ENCODE measurements at regions not wholly inside any gene's neighbourhood (a gene's known extent, or its start where the extent isn't known, plus 50 kb on each side); places are given as distances from the start of the nearest gene placed in this dataset.

DNA sequence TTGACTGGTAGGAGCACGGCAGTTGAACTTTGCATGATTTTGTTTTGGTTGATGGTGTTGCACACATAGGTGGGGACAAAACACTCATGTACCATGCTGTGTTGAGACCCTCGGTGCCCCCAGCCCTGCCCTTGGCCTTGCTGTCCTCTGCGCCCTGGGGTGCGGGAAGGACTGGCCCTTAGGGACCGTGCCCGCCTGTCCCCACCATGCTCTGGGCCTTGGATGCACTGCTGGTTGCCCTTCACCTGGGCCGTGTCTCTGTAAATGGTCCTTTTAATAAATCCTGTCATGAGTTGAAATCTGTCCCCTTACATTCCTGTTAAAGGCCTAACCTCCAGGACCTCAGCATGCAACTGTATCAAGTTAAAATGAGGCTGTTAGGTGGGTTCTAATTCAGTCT lies 102.3 kb upstream of the ANO1 start:
- DNase-seq = no peak

DNA sequence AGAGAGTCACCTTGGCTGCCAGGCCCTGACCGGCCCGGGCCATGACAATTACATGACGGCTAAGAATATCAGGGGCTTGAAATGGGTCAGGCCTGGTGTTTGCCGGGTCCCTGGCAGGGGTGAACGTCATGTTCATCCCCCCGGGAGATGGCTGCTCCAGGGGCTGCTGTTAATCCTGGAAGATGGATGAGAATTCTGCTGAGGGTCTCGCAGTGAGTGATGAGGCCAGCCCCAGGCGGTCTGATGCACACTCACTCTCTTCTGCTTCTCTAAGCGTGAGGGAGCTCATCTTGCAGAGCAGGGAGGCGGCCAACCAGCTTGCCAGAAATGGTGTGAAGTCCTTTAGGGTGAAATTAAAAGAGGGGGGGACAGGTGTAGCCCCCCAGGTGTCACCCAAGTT lies 101.3 kb upstream of the ANO1 start:
- no peak for DNase-seq

DNA sequence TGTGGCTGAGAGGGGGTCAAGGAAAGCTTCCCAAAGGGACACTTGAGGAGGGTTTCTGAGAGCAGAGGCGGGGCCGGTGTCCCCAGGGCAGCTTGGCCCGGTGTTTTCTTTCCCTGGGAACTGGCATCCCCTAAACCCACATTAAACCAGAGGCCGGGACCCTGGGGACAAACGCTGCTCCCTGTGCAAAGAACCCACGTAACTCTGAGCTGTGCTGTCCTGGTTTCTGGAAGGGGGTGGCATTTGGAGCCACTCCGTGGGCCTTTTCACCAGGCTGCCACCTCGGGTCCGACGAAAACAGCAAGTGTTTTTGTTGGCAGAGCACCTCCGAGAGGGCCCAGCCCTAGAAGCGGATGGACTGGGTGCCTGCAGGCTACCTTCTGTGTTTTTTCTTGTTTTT lies 100.2 kb upstream of the ANO1 start:
- DNase-seq = no peak

DNA sequence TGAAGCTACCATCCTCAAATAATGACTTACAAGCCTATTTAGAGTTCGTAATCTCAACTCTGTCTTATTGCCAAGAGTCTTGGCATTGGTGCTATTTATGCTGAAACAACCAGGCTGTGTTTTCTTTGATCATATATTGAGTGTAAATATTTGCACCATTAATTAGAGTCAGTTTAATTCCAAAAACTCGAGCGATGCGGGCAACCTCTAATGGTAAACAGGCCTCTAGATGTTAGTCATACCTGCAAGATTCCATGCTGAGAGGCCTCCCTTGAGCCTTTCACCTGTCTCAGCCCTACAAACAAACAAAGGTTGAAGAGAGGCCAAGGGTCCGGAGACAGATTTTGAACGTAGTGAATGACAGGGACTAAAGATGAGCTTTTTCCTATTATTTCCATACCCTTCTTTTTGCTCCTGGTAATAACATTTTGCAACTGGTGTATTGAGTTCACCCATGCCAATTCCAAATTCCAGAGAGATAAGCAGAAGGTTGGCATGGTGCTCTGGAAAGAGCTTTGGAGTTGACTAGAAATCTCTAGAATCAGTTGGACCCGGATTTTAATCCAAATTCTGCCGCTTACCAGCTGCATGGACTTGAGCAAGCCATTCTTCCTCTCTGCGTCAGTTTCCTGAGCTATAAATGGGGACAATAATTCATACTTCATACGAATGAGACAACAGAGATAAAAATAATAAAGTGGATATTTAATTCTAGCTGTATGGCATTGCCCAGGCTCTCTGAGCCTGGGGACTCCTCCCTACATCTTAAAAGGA lies 99.1 kb upstream of the ANO1 start:
- no peak for DNase-seq

DNA sequence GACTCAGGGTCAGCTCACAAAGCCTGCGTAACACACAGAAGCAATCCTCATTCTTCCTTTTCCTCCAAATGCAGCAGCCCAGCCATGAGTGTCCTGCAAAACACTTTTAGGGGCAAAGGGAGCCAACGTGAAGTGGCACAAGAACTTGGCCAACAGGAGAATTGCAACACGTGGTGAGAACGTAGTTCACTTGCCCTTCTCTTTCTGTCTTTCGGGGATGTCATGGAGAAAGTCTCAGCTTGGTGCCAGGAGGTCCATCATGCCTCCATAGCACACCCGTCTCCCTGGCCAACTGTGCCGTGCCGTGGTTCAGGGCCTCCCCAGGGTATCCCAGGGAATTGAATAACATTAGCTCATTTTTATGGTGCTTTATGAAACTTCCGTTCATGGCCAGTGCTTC lies 98.5 kb upstream of the ANO1 start:
- DNase-seq = no peak

DNA sequence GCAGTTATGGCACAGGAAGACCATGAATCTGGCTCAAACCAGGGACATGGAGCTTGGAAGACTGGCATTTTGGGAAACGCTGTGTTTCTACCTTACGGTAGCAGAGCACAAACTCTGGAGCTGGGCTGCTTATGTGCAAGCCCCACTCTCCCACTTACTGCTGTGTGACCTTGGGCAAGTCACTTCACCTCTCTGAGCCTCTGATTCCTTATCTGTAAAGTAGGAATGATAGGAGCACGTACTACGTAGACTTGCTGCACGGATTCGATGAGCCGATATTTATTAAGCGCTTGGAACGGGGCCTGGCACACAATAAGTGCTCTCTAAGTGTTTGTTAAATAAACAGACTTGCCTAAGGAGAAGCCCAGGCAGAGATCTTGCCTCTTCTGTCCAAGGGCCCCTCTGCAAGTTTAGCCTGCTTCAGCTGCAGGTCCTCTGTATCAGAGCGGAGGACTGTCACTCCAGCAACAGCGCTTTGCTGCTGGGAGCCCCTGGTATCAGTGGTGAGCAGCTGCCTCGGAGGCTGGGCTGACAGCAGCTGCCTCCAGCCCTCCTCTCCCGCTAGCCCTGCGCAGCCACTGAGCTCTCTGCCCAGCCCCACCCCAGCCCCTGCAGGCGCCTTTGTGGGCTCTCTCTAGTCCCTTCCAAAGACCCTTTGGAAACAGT lies 96.9 kb upstream of the ANO1 start:
- no peak for DNase-seq

DNA sequence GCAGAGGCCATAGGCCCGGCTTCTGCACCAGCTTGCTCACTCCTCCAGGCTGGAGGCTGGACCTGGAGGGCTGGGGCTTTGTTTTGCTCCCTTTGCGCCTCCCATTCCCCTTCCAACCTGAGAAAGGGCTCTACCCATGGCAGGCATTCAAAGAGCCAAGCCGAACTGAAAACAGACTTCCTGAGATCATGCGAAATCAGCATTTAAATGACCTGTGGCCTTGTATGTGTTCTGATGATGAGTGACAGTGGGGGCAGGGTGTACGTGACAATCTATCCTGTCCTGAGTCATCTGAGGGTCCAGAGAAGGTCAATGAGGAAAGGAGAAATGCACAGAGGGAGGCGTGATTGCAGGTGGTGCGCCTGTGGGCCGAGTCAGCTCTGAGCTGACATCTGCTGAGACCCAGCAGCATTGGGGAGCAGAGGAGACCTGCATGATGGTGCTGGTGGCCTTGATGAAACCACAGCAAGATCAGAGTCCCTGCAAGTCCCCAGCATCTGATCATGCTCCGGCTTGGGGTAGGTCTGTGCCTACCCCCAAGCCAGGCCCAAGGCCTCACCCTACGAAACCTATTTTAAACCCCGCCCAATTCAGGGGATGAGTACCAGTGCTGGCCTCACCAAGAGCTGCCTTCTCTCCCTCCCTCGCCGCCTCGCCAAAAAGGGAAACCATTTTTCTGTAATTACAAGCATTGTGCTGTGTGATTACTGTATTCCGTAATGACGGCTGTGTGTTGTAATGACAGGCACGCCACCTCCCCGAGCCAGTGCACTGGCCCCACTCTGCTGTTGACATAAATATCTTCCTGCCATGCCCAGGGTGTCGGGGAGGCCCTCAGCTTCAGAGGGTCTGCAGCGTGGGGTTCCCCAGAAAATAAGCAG lies 95.2 kb upstream of the ANO1 start:
- DNase-seq = no peak

DNA sequence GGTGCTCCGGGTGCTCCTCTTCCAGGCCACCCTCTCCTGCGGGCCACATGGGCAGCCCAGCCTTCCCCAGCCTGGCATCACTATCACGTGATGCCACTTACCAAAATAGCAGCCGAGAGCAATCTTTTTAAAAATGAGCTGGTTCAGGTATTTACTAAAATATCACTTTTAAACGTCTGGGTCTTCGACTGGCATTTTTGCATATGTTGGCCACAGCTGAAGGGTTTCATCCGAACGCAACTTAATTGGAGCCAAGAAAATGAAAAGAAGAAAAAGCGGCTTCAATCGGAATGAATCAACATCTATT lies 94.6 kb upstream of the ANO1 start:
- no peak for DNase-seq

DNA sequence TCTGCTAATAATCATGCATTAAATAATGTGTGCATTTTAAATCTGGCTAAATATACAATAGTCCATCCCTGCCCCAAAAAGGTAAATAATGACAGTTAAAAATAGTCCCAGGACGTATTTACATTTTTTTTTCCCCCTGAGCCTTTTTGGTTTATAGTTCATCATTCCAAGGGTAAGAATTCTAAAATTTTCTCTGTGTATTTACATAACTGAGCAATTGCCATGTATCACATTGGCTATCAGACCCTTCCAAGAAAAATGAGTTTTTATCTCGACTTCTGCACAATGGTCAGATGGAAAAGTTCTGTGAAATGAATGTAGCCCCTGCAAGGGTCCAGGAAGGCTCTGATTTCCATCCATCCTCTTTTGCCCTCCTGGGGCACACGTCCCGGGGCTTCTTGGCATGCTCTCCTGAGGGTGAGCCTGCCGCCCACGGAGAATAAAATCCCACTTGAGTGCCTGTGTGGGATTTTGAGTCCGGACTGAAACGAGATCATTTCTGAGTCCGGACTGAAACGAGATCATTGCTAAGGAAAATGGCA lies 94.1 kb upstream of the ANO1 start:
- no peak for DNase-seq

DNA sequence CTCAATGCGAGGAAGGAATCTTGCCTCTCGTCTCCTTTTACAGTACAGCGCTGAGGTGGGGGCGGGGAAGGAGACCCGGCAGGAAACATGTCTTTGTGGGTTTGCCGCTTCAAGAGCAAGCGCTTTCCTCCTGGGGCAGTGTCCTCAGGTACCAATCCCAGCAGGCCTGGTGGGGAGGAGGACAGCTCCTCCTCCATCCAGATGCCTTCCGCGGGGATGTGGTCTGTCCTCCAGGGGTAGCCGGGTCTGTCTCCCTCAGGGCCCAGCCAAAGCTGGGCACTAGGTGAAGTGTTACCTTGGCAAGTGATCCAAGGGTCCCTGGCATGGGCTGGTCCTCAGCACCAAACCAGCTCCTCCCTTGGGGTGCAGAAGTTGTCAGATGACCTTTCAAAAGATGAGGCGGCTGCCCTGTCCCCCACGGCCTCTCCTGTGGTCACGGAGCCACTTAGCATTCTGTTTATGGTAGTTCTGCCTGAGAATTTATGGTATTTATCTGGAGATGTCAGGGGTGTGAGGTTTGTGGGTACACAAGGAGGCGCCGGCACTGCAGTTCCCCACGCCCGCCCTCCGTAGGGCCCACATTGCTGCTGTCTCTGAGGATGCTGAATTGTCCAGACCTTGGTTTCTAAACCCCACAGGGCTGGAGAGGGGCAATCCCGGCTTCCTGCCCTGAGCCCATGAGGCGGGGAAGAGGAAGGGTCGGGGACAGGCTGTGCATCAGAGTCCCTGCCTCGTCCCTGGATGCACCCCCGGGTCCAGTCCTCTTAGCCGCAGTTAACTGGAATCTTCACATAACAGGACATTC lies 93.5 kb upstream of the ANO1 start:
- no peak for DNase-seq

DNA sequence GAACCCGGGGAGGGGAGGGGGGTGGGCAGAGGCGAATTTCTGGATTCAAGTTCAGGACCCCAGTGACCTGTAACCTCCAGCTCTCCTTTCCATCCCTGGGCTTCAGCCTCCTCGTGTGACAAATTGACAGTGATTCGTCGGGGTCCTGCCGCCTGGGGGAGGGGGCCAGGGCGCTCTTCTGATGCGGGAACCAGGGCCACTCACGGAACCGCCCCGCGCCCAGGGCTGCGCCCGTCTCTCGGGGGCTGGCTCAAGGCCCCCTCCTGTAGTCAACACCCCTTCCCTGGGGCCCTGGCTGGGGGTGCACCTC lies 92.8 kb upstream of the ANO1 start:
- no peak for DNase-seq

DNA sequence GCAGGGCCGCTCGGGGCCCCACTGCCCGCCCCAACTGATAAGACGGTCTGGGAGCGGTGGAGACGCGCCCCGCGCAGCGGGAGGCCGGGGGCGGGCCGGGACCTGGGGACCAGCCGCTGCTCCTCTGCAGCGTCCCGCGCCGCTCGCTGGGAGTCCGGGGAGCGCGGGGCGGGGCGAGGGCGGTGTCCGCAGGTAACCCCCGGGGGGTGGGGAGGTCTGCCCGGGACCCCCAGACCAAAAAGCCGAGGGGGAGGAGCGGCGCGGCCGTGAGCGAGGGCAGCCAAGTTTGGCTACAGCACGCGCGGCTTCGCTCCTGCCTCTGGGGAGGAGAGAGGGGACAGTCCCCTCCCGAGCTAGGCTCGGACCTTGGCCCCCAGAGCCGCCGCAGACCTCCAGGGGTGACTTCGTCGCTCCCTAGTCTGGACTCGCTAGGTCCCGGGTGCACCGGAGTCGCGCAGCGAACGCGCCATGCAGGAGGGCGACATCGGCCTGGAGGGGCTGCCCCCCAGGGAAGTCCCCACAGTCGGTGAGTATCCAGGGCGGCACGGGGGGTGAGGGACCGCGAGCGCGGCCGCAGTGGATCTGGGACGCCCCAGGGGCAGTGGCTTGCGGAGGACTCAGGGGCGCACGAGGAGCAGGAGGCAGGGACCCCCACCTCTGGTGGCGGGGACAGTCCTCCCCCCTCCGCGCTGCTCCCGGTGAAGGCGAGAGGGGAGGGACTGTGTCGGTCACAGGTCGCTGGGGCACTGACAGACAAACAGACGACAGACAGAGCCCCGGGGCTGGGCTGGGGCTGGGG lies 92.3 kb upstream of the ANO1 start:
- no peak for DNase-seq

DNA sequence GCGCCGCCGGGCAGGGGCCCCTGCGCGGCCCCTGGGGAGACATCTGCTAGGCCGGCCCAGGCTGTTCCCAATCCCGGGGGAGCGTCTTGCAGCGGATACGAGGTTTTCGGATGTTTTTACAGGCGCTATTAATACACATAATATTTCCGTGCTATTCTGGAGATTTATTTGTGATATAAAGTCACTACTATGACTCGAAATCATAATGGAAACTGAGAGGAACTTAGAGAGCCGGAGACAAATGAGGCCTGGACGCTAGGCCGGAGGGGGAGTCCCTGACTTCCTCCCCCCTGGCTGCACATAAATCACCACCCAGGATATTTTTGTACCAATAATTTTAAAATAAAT lies 91.7 kb upstream of the ANO1 start:
- no peak for DNase-seq

DNA sequence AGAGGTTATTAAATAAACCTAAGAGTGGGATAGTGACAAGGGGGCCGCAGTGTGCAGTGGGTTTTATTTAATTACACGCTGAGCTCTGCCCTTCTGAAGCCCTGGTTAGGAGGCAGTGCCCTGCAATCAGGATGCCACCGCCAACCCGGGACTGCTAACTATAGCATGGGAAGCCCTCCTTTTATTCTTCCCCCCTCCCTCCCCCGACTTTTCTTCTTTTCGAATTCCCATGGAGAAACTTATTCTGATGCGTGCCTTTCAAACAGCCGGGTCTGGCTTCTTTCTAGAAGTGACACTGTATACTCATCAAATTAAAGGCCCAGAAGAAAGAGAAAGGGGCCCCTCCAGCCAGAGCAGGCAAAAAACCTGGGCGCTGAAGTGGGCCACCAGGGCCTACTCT lies 91.3 kb upstream of the ANO1 start:
- DNase-seq = no peak

DNA sequence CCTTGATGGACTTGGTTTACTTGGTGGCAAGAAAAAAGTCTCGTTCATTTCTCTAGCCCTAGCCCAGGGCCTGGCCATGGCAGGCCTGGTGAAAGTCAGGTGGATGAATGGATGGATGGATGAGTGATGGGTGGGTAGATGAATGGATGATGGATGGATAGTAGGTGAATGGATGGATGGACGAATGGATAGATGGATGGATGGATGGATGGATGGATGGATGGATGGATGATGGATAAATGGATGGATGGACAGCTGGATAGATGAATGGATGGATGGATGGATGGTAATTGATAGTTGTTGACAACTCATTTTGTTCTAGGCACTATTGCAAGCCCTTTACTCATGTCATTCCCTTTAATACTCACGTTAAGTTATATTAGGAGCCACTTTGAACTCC lies 86.1 kb upstream of the ANO1 start:
- no peak for DNase-seq

DNA sequence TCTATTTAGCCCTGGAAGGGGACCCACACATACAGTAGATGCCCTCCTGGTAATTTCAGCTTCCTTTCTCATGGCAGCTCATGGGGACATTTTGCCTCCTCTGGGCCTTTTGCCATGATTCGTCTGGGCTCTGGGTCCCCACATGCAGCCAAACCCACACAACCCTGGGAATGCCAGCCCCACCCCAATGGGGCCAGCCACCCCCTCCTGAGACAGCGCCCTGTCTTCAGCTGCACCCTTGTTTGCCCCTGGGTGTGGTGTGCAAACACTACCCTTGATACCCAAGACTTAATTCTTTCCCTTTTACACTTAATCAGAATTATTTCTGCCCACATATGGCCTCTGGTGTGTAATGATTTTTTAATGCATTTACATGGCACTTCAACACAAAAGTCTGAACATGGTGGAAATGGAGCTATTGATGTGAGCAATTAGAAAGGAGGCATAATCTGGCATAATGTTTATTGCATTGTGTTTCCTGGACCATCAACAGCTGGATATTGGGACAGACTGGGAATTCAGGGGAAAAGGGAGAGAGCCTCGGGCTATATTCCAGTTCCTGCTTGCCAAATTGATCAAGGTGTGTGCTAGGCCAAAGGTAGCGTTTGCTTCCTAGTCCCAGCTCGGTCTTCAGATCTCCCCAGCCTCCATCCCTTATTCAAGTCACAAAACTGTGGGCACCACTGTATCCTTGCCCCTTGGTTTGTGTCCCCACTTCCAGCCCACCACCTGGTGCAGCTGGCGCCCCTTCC lies 85.0 kb upstream of the ANO1 start:
- DNase-seq = no peak

DNA sequence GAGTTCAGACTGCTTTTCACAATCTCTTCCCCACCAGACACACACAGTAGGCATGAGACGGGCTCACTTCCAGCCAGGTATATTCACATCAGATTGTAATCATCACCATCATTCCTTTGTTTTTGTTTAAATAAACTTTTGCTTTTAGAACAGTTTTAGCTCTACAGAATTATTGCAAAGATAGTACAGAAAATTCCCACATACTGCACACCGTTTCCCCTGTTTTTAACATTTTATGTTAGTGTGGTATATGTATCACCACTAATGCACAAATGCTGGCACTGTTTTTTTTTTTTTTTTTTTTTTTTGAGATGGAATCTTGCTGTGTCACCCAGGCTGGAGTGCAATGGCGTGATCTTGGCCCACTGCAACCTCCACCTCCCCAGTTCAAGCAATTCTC lies 83.3 kb upstream of the ANO1 start:
- DNase-seq = no peak

DNA sequence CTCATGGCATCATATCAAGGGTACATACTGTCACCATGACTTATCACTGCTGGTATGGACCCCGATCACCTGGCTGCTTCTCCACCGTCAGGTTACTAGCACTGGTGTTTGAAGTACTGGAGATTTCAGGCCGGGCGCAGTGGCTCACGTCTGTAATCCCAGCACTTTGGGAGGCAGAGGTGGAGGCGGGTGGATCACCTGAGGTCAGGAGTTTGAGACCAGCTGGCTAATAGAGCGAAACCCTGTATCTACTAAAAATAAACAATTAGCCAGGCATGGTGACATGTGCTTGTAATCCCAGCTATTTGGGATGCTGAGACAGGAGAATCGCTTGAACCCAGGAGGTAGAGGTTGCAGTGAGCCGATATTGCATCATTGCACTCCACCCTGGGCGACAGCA lies 82.4 kb upstream of the ANO1 start:
- DNase-seq = no peak

DNA sequence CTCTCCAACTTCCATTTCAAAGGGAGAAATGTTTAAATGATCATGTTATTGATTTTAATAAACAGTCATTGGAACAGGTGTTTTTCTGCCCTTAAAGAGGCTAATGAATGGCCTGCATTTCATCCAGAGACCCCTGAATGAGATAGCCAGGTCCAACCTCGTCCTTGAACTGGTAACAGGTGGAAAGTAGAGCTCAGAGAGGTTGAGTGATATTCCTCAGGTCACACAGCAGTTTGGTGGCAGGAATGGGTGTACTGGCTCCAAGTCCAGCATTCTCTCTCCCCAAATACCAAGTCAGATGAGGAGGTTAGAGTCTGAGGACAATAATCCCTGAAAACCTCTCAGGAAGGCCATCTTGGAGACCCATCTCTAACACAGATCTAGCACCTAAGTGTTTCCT lies 81.7 kb upstream of the ANO1 start:
- DNase-seq = no peak

DNA sequence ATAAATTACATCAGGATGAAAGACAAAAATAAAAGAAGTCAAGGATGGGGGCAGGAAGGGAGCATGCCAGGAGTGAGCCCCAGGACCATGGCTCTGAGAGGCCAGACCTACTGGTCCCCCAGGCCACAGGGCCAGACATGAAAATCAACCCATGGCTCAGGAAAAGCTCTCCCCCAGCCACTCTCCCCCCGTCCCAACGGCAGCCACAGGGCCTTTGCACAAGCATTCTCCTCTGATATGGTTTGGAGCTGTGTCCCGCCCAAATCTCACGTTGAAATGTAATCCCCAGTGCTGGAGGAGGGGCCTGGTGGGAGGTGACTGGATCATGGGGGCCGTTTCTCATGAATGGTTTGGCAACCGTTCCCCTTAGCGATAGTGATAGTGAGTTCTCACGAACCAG lies 80.8 kb upstream of the ANO1 start:
- no peak for DNase-seq

DNA sequence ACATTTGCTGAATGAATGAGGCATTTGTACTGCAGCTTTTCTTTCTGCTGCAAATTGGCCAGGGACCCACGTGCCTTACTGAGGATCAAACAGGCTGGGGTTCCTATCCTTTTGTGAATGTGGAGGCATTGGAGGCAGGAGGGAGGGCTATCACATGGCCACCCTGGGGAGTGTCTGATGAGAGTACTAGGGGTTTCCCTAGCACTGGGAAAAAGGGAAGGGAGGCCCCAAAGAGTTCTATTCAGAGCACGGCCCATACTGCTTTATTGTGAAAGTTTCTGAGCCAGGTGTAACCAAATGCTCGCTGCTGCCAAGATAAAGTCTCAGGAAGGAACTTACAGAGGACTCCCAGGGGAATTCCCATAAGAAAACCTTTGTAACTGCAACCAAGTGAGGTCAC lies 78.4 kb upstream of the ANO1 start:
- no peak for DNase-seq

DNA sequence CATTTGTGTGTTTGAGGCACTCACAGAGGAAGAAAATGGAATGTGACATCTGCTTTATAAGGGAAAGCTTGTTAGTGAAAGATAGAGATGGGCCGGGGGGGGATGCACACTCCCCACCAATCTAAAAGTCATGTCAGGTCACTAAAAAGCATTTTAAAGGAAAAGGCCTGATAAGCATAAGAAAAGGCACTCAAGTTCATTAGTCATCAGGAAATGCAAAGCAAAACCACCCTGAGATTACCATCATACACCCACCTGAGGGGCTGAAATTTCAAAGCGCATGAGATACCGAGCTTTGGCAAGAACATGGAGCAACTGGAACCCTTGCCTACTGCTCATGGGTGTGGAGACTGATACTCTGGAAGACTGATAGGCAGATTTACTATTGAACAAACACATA lies 77.9 kb upstream of the ANO1 start:
- no peak for DNase-seq

Data from cerebellar nuclear complex (tissue), 1 donor.